T47D (cell line): ENCODE measurements at regions not wholly inside any gene's neighbourhood (a gene's known extent, or its start where the extent isn't known, plus 50 kb on each side); places are given as distances from the start of the nearest gene placed in this dataset.

Experiments used
- DNase-seq, 2 experiments: peaks; one replicate each; pipeline versions ENCODE4 v3.0.0 to v3.0.0-alpha.2; 2011 to 2012; ENCODE audit warnings: low read depth in 1 of 2, low spot score in 1 of 2
- JUND ChIP-seq: IDR thresholded peaks from 2 replicates; pipeline ENCODE4 v1.6.1; 2012; ENCODE audit warnings: low read depth
- in situ Hi-C: cut with HindIII; loops from 2 replicates; pipeline ENCODE4 v1.10.0; 2016; ENCODE audit warnings: low sequenced_read_pairs, low pct_unique_long_range_greater_than_20kb

DNA sequence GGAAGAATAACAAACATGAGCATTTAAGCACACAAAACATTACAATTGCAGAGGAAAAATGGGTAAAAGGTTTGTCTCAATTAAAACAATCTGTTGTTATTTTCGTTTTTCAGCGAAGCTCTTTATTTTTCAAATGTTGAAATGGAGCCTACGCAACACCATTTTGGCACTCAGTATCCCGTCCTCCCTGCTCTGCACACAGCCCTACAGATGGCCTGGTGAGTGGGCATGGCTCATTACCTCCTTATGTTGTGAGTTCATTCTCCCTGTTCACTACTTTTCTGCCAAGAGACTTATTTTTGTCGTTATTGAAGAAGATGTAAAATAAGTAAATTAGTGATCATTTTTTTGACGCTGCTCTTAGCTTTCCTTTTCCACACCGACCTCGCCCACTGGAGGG lies 167.8 kb upstream of the CXCL12 start:
- in situ Hi-C loops: no loop called here

GRCh38 chr10:44557596-44558191 lies 172.8 kb upstream of the CXCL12 start:
- in situ Hi-C loops: no loop called here
- TF ChIP-seq JUND: no peak

More for the DNA sequence above, 167.8 kb upstream of the CXCL12 start:
- TF ChIP-seq JUND: no peak
- no peak for DNase-seq

GRCh38 chr10:44558521-44558920 lies 173.6 kb upstream of the CXCL12 start:
- no peak for TF ChIP-seq JUND
- DNase-seq: no peak
- in situ Hi-C loops: no loop called here

More at GRCh38 chr10:44557596-44558191, 172.8 kb upstream of the CXCL12 start:
- no peak for DNase-seq

GRCh38 chr10:44564361-44564760 lies 179.5 kb upstream of the CXCL12 start:
- in situ Hi-C loops: no loop called here
- DNase-seq: no peak
- no peak for TF ChIP-seq JUND

- DNase-seq: no peak
- in situ Hi-C loops: no loop called here
- no peak for TF ChIP-seq JUND
Measured at GRCh38 chr10:44564790-44565189, 179.9 kb upstream of the CXCL12 start.

DNA sequence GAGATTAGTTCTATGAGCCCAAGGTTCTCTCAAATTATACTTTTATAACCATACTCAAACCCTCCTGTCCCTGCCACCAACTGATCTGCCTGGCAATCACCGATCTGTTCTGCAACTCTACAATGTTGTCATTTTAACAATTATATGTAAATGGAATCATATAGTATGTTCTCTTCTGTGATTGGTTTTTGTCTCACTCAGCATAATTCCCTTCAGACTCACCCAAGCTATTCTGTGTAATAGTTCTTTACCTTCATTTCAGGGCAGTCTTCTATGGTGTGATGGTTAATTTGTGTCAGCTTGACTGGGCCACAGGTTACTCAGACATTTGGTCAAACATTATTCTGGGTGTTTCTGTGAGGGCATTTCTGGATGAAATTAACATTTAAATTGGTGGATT lies 181.9 kb upstream of the CXCL12 start:
- no peak for DNase-seq
- TF ChIP-seq JUND: no peak
- in situ Hi-C loops: no loop called here

GRCh38 chr10:44567471-44567870 lies 182.6 kb upstream of the CXCL12 start:
- no peak for TF ChIP-seq JUND
- DNase-seq: no peak
- in situ Hi-C loops: no loop called here

- no peak for TF ChIP-seq JUND
- no peak for DNase-seq
- in situ Hi-C loops: no loop called here
Measured at GRCh38 chr10:44569193-44570091, 184.5 kb upstream of the CXCL12 start.

DNA sequence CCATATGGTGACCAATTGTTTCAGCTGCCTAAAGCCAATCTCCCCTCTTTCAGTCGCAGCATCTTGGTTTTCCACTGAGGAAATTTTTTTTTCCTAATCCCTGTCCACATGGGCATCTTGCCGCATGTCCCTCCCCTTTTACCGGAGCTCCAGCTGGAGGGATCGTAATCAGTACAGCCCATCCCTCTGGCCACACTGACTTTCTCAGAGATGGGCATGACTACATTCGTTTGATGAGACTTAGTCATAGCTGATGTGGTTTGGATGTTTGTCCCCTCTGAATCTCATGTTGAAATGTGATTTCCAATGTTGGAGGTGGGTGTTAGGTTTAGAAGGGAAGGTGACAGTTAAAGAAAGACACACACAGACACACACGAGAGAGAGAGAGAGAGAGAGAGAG lies 186.8 kb upstream of the CXCL12 start:
- in situ Hi-C loops: no loop called here
- no peak for DNase-seq
- no peak for TF ChIP-seq JUND

- DNase-seq: no peak
- in situ Hi-C loops: no loop called here
Measured at GRCh38 chr10:44572146-44572545, 187.2 kb upstream of the CXCL12 start.

DNA sequence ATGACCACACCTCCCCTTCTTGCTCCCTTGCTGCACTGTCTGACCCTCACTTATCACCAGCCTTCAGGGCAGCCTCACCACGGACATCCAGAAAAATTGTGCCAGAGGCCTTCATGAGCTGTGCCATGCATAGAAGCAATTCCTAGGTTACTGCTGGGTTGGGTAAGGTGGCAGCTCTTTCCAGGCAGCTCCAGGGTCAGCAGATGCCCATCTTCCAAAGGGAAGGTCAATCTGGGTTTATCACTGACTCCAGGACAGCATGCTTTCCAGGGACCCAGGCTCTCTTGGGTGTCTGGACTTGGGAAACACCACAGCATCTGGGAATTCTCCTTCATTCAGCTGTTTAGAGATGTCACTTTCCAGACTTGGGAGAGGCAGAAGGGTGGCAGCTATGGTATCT lies 188.9 kb upstream of the CXCL12 start:
- no peak for TF ChIP-seq JUND
- in situ Hi-C loops: no loop called here
- DNase-seq: no peak

More at GRCh38 chr10:44572146-44572545, 187.2 kb upstream of the CXCL12 start:
- no peak for TF ChIP-seq JUND

GRCh38 chr10:44574596-44575480 lies 189.9 kb upstream of the CXCL12 start:
- no peak for TF ChIP-seq JUND
- DNase-seq: no peak
- in situ Hi-C loops: no loop called here
